Mesenchymal stem cell (in vitro differentiated cells and primary cell): ENCODE measurements at regions not wholly inside any gene's neighbourhood (a gene's known extent, or its start where the extent isn't known, plus 50 kb on each side); places are given as distances from the start of the nearest gene placed in this dataset.

Source experiments
- DNase-seq: peaks from one replicate; pipeline ENCODE4 v3.0.0-alpha.2; 2013
- H2AFZ ChIP-seq: one replicate; pipeline ENCODE4 v1.6.1; 2013; ENCODE audit warnings: low read depth, mild to moderate bottlenecking, control low read depth, inconsistent platforms, low read length, moderate library complexity
- H2AK5ac ChIP-seq: 2 replicates; pipeline ENCODE4 v1.6.1; 2013; ENCODE audit warnings: low read length, moderate library complexity, mild to moderate bottlenecking, inconsistent platforms; ENCODE audit not compliant: severe bottlenecking
- H2BK120ac ChIP-seq: one replicate; pipeline ENCODE4 v1.6.1; 2013; ENCODE audit warnings: low read depth, mild to moderate bottlenecking, inconsistent platforms, low read length, moderate library complexity
- H2BK12ac ChIP-seq, 2 experiments: one replicate each; pipeline ENCODE4 v1.6.1; 2013; ENCODE audit warnings: inconsistent platforms in 2 of 2, low read length in 2 of 2, mild to moderate bottlenecking in 2 of 2, moderate library complexity in 2 of 2, control low read depth in 1 of 2
- H2BK15ac ChIP-seq: one replicate; pipeline ENCODE4 v1.6.1; 2013; ENCODE audit warnings: mild to moderate bottlenecking, low read depth, inconsistent platforms; ENCODE audit not compliant: poor library complexity, severe bottlenecking
- H2BK5ac ChIP-seq: 2 replicates; pipeline ENCODE4 v1.6.1; 2013; ENCODE audit warnings: low read depth, mild to moderate bottlenecking, low read length, control low read depth, inconsistent platforms; ENCODE audit not compliant: poor library complexity, severe bottlenecking
- H3K14ac ChIP-seq, 2 experiments: one replicate each; pipeline ENCODE4 v1.6.1; 2013; ENCODE audit warnings: inconsistent platforms in 2 of 2, low read length in 2 of 2, control low read depth in 1 of 2, mild to moderate bottlenecking in 1 of 2, moderate library complexity in 1 of 2
- H3K18ac ChIP-seq, 2 experiments: one replicate each; pipeline ENCODE4 v1.6.1; 2013; ENCODE audit warnings: inconsistent platforms in 2 of 2, low read length in 2 of 2, control low read depth in 1 of 2, low read depth in 1 of 2, mild to moderate bottlenecking in 1 of 2
- H3K23ac ChIP-seq, 2 experiments: one replicate each; pipeline ENCODE4 v1.6.1; 2013; ENCODE audit warnings: inconsistent platforms in 2 of 2, low read length in 2 of 2, mild to moderate bottlenecking in 2 of 2, moderate library complexity in 2 of 2, control low read depth in 1 of 2
- H3K27ac ChIP-seq: 2 replicates; pipeline ENCODE4 v1.5.1; 2013; ENCODE audit warnings: mild to moderate bottlenecking, moderate library complexity, low read length, control low read depth, inconsistent platforms; ENCODE audit not compliant: poor library complexity, severe bottlenecking
- H3K27me3 ChIP-seq, 2 experiments: 2 replicates each; pipeline versions ENCODE4 v1.6.1 to v1.7.0; 2013; ENCODE audit warnings: low read length in 2 of 2, mild to moderate bottlenecking in 2 of 2, moderate library complexity in 2 of 2, control low read depth in 1 of 2, inconsistent platforms in 1 of 2; ENCODE audit not compliant: control insufficient read depth in 1 of 2, insufficient read depth in 1 of 2
- H3K36me3 ChIP-seq, 2 experiments: 2 replicates each; pipeline versions ENCODE4 v1.6.1 to v1.7.0; 2013; ENCODE audit warnings: low read length in 2 of 2, control low read depth in 1 of 2, inconsistent platforms in 1 of 2, low read depth in 1 of 2, mild to moderate bottlenecking in 1 of 2; ENCODE audit not compliant: insufficient read depth in 2 of 2, control insufficient read depth in 1 of 2
- H3K4ac ChIP-seq, 2 experiments: one replicate each; pipeline ENCODE4 v1.6.1; 2013; ENCODE audit warnings: inconsistent platforms in 2 of 2, low read length in 2 of 2, mild to moderate bottlenecking in 2 of 2, moderate library complexity in 2 of 2, control low read depth in 1 of 2, low read depth in 1 of 2
- H3K4me1 ChIP-seq: 2 replicates; pipeline ENCODE4 v1.6.1; 2013; ENCODE audit warnings: low read depth, low read length, control low read depth; ENCODE audit not compliant: control insufficient read depth, insufficient read depth
- H3K4me2 ChIP-seq: 2 replicates; pipeline ENCODE4 v1.6.1; 2013; ENCODE audit warnings: low read length, mild to moderate bottlenecking, inconsistent platforms; ENCODE audit not compliant: poor library complexity, severe bottlenecking
- H3K4me3 ChIP-seq, 2 experiments: 2 replicates each; pipeline versions ENCODE4 v1.5.1 to v1.7.0; 2013; ENCODE audit warnings: low read length in 2 of 2, mild to moderate bottlenecking in 2 of 2, control low read depth in 1 of 2, low read depth in 1 of 2; ENCODE audit not compliant: insufficient read depth in 1 of 2
- H3K79me1 ChIP-seq: replicated peaks from 2 replicates; pipeline ENCODE4 v1.6.1; 2013; ENCODE audit warnings: mild to moderate bottlenecking, control low read depth, low read length, inconsistent platforms; ENCODE audit not compliant: poor library complexity, severe bottlenecking
- H3K9ac ChIP-seq: 2 replicates; pipeline ENCODE4 v1.7.0; 2013; ENCODE audit warnings: mild to moderate bottlenecking, low read length, moderate library complexity
- H3K9me3 ChIP-seq: 2 replicates; pipeline ENCODE4 v1.7.0; 2013; ENCODE audit warnings: mild to moderate bottlenecking, low read length; ENCODE audit not compliant: control insufficient read depth
- H4K8ac ChIP-seq: one replicate; pipeline ENCODE4 v1.6.1; 2013; ENCODE audit warnings: inconsistent platforms, mild to moderate bottlenecking, low read length, moderate library complexity
- H4K91ac ChIP-seq: one replicate; pipeline ENCODE4 v1.6.1; 2013; ENCODE audit warnings: mild to moderate bottlenecking, low read length, inconsistent platforms
- WGBS: methylation state at CpG from one replicate; pipeline ENCODE4 v1.1.7; 2013; ENCODE audit warnings: mixed read lengths; 5-methylcytosine and 5-hydroxymethylcytosine counted together

DNA sequence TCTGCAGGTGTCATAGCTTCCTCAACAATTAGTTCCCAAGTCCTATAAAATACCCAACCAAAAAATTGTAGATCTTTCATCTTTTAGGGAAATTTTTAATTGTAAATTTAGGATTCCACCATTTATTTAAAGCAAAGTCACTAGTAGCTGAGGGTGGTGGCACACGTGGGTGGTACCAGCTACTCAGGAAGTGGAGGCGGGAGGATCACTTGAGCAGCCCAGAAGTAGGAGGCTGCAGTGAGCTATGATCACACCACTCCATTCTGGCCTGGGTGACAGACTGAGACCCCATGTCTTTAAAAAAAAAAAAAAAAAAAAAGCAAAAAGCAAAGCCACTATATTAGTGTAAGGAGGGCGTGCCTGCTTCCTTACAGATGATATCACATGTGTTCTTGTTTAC lies 60.3 kb upstream of the GREB1L start:
- Histone ChIP-seq H4K91ac (no peak overlapping the region), H3K27me3 (peaks cover 0 to 3% of the 10 kb centered on the region in 2 experiments), H3K27ac (no peak overlapping the region), H3K9me3 (no peaks in the 10 kb centered on the region), H2BK15ac (no peak overlapping the region), H3K18ac (no peak overlapping the region), H2AFZ (no peak overlapping the region), H3K23ac (no peak overlapping the region), H2BK12ac (no peak overlapping the region), H3K4me1 (no peaks in the 10 kb centered on the region), H3K9ac (no peak overlapping the region), H3K14ac (no peak overlapping the region), H3K4ac (no peak overlapping the region), H4K8ac (no peak overlapping the region), H2BK120ac (no peak overlapping the region), H3K79me1 (no peaks in the 10 kb centered on the region), H3K36me3 (no peaks in the 10 kb centered on the region), H3K4me3 (no peak overlapping the region), H3K4me2 (no peak overlapping the region), H2BK5ac (no peak overlapping the region), H2AK5ac (no peak overlapping the region)
- DNase-seq: no peak
- 34% methylated on average over 2 of the region's 3 CpGs for WGBS

GRCh38 chr18:21183670-21184069 lies 58.4 kb upstream of the GREB1L start:
- Histone ChIP-seq H2BK15ac (no peak overlapping the region), H4K8ac (no peak overlapping the region), H3K9ac (no peak overlapping the region), H2AFZ (no peak overlapping the region), H2AK5ac (no peak overlapping the region), H3K4me3 (no peak overlapping the region), H3K4me2 (no peak overlapping the region), H3K23ac (no peak overlapping the region), H3K27ac (no peak overlapping the region), H3K18ac (no peak overlapping the region), H2BK120ac (no peak overlapping the region), H3K27me3 (peaks cover 0 to 3% of the 10 kb centered on the region in 2 experiments), H3K9me3 (no peaks in the 10 kb centered on the region), H4K91ac (no peak overlapping the region), H3K79me1 (no peaks in the 10 kb centered on the region), H2BK12ac (no peak overlapping the region), H3K36me3 (no peaks in the 10 kb centered on the region), H3K4ac (no peak overlapping the region), H2BK5ac (no peak overlapping the region), H3K14ac (no peak overlapping the region), H3K4me1 (no peaks in the 10 kb centered on the region)
- no peak for DNase-seq
- WGBS: 75% methylated on average over 3 of the region's 3 CpGs

DNA sequence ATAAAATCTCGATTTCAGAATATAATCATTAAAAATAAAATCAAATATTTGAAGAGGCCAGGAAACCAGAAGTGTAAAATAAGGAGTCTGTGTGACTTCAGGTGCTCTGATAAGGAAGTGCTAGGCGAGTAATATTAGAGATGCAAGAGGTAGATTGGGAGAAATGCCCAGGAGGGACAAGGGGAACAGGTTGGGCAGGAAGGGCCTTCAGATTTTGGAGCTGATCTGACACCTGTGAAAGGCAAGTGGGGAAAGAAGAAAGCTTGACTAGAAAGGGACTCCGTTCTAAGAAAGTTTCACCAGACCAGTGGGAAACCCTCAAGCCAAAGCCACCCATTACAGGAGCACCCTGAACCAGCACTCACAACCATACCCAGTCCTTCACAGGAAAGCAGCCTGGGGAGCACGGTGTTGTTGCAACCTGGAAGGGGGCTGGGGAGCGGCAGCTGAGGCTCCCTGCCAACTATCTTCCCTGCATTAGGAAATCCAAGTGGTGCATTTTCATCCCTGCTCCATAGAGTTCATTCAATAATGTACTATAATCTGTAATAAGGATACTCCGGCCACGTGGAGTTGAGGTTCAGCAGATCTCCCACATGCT lies 57.5 kb upstream of the GREB1L start:
- Histone ChIP-seq H3K4me1 (no peaks in the 10 kb centered on the region), H2BK15ac (no peak overlapping the region), H2BK120ac (no peak overlapping the region), H3K4me3 (no peak overlapping the region), H3K27me3 (peaks cover 0 to 3% of the 10 kb centered on the region in 2 experiments), H3K79me1 (no peaks in the 10 kb centered on the region), H4K91ac (no peak overlapping the region), H2BK5ac (no peak overlapping the region), H4K8ac (no peak overlapping the region), H3K14ac (no peak overlapping the region), H3K4ac (no peak overlapping the region), H2AK5ac (no peak overlapping the region), H2BK12ac (no peak overlapping the region), H3K4me2 (no peak overlapping the region), H3K23ac (no peak overlapping the region), H3K36me3 (no peaks in the 10 kb centered on the region), H3K18ac (no peak overlapping the region), H3K27ac (no peak overlapping the region), H2AFZ (no peak overlapping the region), H3K9me3 (no peaks in the 10 kb centered on the region), H3K9ac (no peak overlapping the region)
- no peak for DNase-seq
- 76% methylated on average over 5 of the region's 7 CpGs for WGBS

- Histone ChIP-seq H3K14ac (no peak overlapping the region), H3K4ac (no peak overlapping the region), H4K8ac (no peak overlapping the region), H2BK12ac (no peak overlapping the region), H2BK15ac (no peak overlapping the region), H3K27me3 (peaks cover 0 to 6% of the 10 kb centered on the region in 2 experiments), H2AFZ (no peak overlapping the region), H3K4me1 (no peaks in the 10 kb centered on the region), H3K36me3 (no peaks in the 10 kb centered on the region), H4K91ac (no peak overlapping the region), H3K79me1 (no peaks in the 10 kb centered on the region), H3K9ac (no peak overlapping the region), H3K4me3 (no peak overlapping the region), H2BK120ac (no peak overlapping the region), H3K4me2 (no peak overlapping the region), H2AK5ac (no peak overlapping the region), H3K27ac (no peak overlapping the region), H3K9me3 (no peaks in the 10 kb centered on the region), H2BK5ac (no peak overlapping the region), H3K18ac (no peak overlapping the region), H3K23ac (no peak overlapping the region)
- 85% methylated on average over 3 of the region's 4 CpGs for WGBS
- DNase-seq: no peak
These were observed 54.1 kb upstream of the GREB1L start for GRCh38 chr18:21187886-21188285.
